PC-3 (cell line): ENCODE measurements at regions not wholly inside any gene's neighbourhood (a gene's known extent, or its start where the extent isn't known, plus 50 kb on each side); places are given as distances from the start of the nearest gene placed in this dataset.

Source experiments
- ATAC-seq: fragments of 200-7000 bp; cut with Tn5 transposase; 2 replicates; pipeline ENCODE4 v1.9.1; 2020; ENCODE audit warnings: mild to moderate bottlenecking, moderate library complexity
- BruUV-seq: library from RNA; stranded (reverse); fragments of 400-500 nt; replicated peaks from 2 replicates; lab custom pipeline; 2021; lab: Mats Ljungman, UMichigan
- CTCF ChIA-PET: fragments of 300-600 bp; sonication (Branson Sonifier 250); formaldehyde crosslinking; loops from one replicate; lab custom pipeline; 2022; ENCODE audit warnings: antibody characterized with exemption; lab: Charles Lee
- POLR2A ChIA-PET: fragments of 300-600 bp; sonication (Branson Sonifier 250); formaldehyde crosslinking; loops from one replicate; lab custom pipeline; 2022; ENCODE audit warnings: antibody characterized with exemption; ENCODE audit not compliant: unreplicated experiment; lab: Charles Lee
- DNase-seq: peaks from one replicate; pipeline ENCODE4 v3.0.0-alpha.2; 2015
- H2AFZ ChIP-seq: fragments of 300-600 bp; sonication (generic); 2 replicates; pipeline ENCODE4 v1.6.0; 2016; ENCODE audit warnings: antibody characterized with exemption, low read length
- H3F3A ChIP-seq: fragments of 300-600 bp; sonication (generic); one replicate; pipeline ENCODE4 v1.6.0; 2017; ENCODE audit warnings: antibody characterized with exemption, low read length, control low read depth, mild to moderate bottlenecking; ENCODE audit not compliant: unreplicated experiment
- H3K27ac ChIP-seq: fragments of 300-600 bp; sonication (generic); 2 replicates; pipeline ENCODE4 v1.5.1; 2016; ENCODE audit warnings: mild to moderate bottlenecking, low read length
- H3K27me3 ChIP-seq: fragments of 300-600 bp; sonication (generic); 2 replicates; pipeline ENCODE4 v1.6.1; 2016; ENCODE audit warnings: low read length, mixed read lengths
- H3K36me3 ChIP-seq: fragments of 300-600 bp; sonication (generic); 2 replicates; pipeline ENCODE4 v1.6.1; 2016; ENCODE audit warnings: low read depth, mixed run types, low read length, mixed read lengths
- H3K4me1 ChIP-seq: fragments of 300-600 bp; sonication (generic); 2 replicates; pipeline ENCODE4 v1.5.1; 2016; ENCODE audit warnings: low read length; ENCODE audit not compliant: insufficient read depth
- H3K4me2 ChIP-seq: fragments of 300-600 bp; sonication (generic); 2 replicates; pipeline ENCODE4 v1.6.0; 2016; ENCODE audit warnings: low read length
- H3K4me3 ChIP-seq: fragments of 300-600 bp; sonication (generic); 2 replicates; pipeline ENCODE4 v1.5.1; 2016; ENCODE audit warnings: mild to moderate bottlenecking, low read length, mixed read lengths
- H3K79me2 ChIP-seq: fragments of 300-600 bp; sonication (generic); 2 replicates; pipeline ENCODE4 v1.6.1; 2017; ENCODE audit warnings: low read length, mixed read lengths
- H3K9ac ChIP-seq: fragments of 300-600 bp; sonication (generic); 2 replicates; pipeline ENCODE4 v1.6.0; 2016; ENCODE audit warnings: mild to moderate bottlenecking, low read length
- H3K9me2 ChIP-seq: fragments of 300-600 bp; sonication (generic); replicated peaks from 2 replicates; pipeline ENCODE4 v1.6.1; 2016; ENCODE audit warnings: mixed run types, low read length, mixed read lengths
- H3K9me3 ChIP-seq: fragments of 300-600 bp; sonication (generic); 2 replicates; pipeline ENCODE4 v1.6.1; 2016; ENCODE audit warnings: low read length, mixed read lengths
- H4K20me1 ChIP-seq: fragments of 300-600 bp; sonication (generic); 2 replicates; pipeline ENCODE4 v1.6.1; 2016; ENCODE audit warnings: low read length, mixed read lengths
- EZH2 ChIP-seq: fragments of 300-600 bp; sonication (generic); IDR thresholded peaks from one replicate; pipeline ENCODE4 v1.6.1; 2017; ENCODE audit warnings: antibody characterized with exemption, mild to moderate bottlenecking, low read length; ENCODE audit not compliant: unreplicated experiment
- EZH2phosphoT487 ChIP-seq: fragments of 300-600 bp; sonication (generic); IDR thresholded peaks from 2 replicates; pipeline ENCODE4 v1.6.1; 2018; ENCODE audit warnings: mild to moderate bottlenecking, antibody characterized with exemption, low read length, borderline replicate concordance
- intact Hi-C: fragments of 100-400 bp; cut with micrococcal nuclease; formaldehyde crosslinking; loops from 2 replicates; pipeline ENCODE4 v1.9.0; 2023
- TF ChIP-seq, protein P1 (sequence below): fragments of 300-600 bp; sonication (generic); conservative IDR thresholded peaks from 2 replicates; pipeline ENCODE4 v1.5.1; 2017; ENCODE audit warnings: antibody characterized with exemption, low read depth, mild to moderate bottlenecking, low read length

DNA sequence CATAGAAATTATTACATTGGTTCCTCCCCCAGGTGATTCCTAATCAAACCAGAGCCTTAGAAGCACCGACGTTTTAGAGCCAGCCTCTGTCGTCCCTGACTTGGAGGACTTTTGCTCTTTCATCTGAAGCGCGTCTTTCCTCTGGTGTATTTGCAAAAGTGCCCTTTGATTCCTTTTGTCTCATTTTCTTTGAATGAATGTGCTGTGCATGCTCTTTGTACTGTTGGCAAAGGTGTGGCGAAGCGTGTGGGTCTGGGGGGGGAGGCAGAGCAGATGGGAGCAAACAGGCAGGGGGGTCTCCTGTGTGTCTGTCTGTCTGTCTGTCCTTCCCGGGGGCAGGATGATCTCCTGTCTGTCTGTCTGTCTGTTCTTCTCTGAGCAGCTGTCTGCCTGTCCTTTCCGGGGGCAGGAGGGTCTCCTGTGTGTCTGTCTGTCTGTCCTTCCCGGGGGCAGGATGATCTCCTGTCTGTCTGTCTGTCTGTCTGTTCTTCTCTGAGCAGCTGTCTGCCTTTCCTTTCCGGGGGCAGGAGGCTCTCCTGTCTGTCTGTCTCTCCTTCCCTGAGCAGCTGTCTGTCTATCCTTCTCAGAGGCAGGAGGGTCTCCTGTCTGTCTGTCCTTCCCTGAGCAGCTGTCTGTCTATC is 205.5 kb upstream of the MYT1L start:
- Histone ChIP-seq H3K4me2 (no peak overlapping the region), H3K4me1 (no peaks in the 10 kb centered on the region), H3K36me3 (no peaks in the 10 kb centered on the region), H2AFZ (no peak overlapping the region), H3K79me2 (no peaks in the 10 kb centered on the region), H3K4me3 (no peak overlapping the region), H3K9ac (no peak overlapping the region), H3F3A (no peaks in the 10 kb centered on the region), H3K27ac (no peak overlapping the region), H3K9me3 (no peaks in the 10 kb centered on the region), H3K27me3 (peaks cover 41% of the 10 kb centered on the region; the same call in 1 of the 2 replicates), H4K20me1 (no peaks in the 10 kb centered on the region), H3K9me2 (no peaks in the 10 kb centered on the region)
- intact Hi-C loops = no loop called here
- TF ChIP-seq, protein P1, sequence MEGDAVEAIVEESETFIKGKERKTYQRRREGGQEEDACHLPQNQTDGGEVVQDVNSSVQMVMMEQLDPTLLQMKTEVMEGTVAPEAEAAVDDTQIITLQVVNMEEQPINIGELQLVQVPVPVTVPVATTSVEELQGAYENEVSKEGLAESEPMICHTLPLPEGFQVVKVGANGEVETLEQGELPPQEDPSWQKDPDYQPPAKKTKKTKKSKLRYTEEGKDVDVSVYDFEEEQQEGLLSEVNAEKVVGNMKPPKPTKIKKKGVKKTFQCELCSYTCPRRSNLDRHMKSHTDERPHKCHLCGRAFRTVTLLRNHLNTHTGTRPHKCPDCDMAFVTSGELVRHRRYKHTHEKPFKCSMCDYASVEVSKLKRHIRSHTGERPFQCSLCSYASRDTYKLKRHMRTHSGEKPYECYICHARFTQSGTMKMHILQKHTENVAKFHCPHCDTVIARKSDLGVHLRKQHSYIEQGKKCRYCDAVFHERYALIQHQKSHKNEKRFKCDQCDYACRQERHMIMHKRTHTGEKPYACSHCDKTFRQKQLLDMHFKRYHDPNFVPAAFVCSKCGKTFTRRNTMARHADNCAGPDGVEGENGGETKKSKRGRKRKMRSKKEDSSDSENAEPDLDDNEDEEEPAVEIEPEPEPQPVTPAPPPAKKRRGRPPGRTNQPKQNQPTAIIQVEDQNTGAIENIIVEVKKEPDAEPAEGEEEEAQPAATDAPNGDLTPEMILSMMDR = no peak
- TF ChIP-seq EZH2 = no peak
- TF ChIP-seq EZH2phosphoT487 = no peak
- POLR2A ChIA-PET = no interaction called here
- BruUV-seq = no TSS peak
- ATAC-seq = no peak
- DNase-seq = no peak
- CTCF ChIA-PET = no interaction called here

DNA sequence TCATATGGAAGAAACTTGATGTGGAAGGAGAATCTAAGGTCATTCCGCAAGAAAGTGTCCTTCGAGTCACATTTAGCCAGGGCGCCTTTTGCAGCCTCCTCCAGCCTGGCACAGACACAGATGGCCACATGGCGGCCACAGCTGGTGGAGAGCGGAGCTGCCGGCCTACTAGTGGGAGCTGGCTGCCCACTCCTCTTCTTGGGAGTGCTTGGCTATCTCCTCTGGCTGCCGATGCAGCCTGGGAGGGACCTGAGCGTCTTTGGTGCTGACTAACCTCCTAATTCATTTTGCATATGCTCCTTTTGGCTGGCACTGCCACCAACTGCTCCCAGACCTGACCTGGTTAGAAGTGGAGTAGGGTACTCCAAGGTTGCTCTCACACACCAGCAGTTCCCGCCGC is 199.3 kb upstream of the MYT1L start:
- POLR2A ChIA-PET = no interaction called here
- Histone ChIP-seq H3K4me2 (no peak overlapping the region), H3K36me3 (no peaks in the 10 kb centered on the region), H3K9me3 (no peaks in the 10 kb centered on the region), H3K4me3 (no peak overlapping the region), H3K27me3 (peaks cover 11% of the 10 kb centered on the region; the same call in 1 of the 2 replicates), H3F3A (no peaks in the 10 kb centered on the region), H3K9me2 (no peaks in the 10 kb centered on the region), H2AFZ (no peak overlapping the region), H3K4me1 (no peaks in the 10 kb centered on the region), H3K79me2 (no peaks in the 10 kb centered on the region), H4K20me1 (no peaks in the 10 kb centered on the region), H3K9ac (no peak overlapping the region), H3K27ac (no peak overlapping the region)
- DNase-seq (no peak), ATAC-seq (no peak)
- intact Hi-C loops = no loop called here
- CTCF ChIA-PET = no interaction called here
- TF ChIP-seq EZH2phosphoT487 (no peak), EZH2 (no peak)
- TF ChIP-seq, protein P1 = no peak
- BruUV-seq = no TSS peak

DNA sequence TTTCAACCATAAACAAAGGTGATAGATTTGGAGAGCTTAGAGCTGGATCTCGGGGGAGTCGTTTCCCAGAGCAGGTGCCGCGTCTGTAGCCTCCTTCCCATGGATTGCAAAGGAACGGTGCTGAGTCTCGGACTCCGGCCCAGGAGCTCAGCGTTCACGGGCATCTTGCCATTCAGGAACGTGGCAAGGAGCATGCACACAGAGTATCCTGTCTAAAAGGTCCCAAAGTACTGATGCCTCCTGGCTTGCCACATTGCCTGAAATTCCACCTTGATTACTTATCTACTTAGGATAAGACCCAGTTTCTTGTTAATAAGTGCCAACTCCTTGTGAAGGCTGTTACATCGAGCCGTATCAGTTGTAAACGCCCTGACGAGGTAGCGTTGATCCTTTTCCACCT is 197.8 kb upstream of the MYT1L start:
- no peaks in the 10 kb centered on the region for H3F3A ChIP-seq
- ATAC-seq (no peak), DNase-seq (no peak)
- H3K36me3 ChIP-seq = no peaks in the 10 kb centered on the region
- H3K27ac ChIP-seq = no peak overlapping the region
- H3K9ac ChIP-seq = no peak overlapping the region
- no peaks in the 10 kb centered on the region for H3K9me3 ChIP-seq
- no peak overlapping the region for H3K4me2 ChIP-seq
- 0 out of 2 replicates have a peak, but pooled peaks cover 5% of the 10 kb centered on the region for H3K27me3 ChIP-seq
- no peaks in the 10 kb centered on the region for H3K4me1 ChIP-seq
- no peak overlapping the region for H3K4me3 ChIP-seq
- no peaks in the 10 kb centered on the region for H3K79me2 ChIP-seq
- ChIA-PET CTCF (no interaction called here), POLR2A (no interaction called here)
- no peaks in the 10 kb centered on the region for H3K9me2 ChIP-seq
- no peaks in the 10 kb centered on the region for H4K20me1 ChIP-seq
- no peak for TF ChIP-seq EZH2
- no peak for TF ChIP-seq EZH2phosphoT487
- TF ChIP-seq, protein P1 = no peak
- intact Hi-C loops = no loop called here
- BruUV-seq = no TSS peak
- H2AFZ ChIP-seq = no peak overlapping the region
